ENCODE measurements at regions not wholly inside any gene's neighbourhood (a gene's known extent, or its start where the extent isn't known, plus 50 kb on each side); places are given as distances from the start of the nearest gene placed in this dataset.

- TF ChIP-seq, protein P1, sequence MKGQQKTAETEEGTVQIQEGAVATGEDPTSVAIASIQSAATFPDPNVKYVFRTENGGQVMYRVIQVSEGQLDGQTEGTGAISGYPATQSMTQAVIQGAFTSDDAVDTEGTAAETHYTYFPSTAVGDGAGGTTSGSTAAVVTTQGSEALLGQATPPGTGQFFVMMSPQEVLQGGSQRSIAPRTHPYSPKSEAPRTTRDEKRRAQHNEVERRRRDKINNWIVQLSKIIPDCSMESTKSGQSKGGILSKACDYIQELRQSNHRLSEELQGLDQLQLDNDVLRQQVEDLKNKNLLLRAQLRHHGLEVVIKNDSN (IDR thresholded peaks at IDR 0.05), result no peak
- TF ChIP-seq TEAD4 (IDR thresholded peaks at IDR 0.05) (no peak), ZBTB7A (IDR thresholded peaks at IDR 0.05; ENCODE audit: low read depth) (no peak)
- TF ChIP-seq, protein P2, sequence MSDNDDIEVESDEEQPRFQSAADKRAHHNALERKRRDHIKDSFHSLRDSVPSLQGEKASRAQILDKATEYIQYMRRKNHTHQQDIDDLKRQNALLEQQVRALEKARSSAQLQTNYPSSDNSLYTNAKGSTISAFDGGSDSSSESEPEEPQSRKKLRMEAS (IDR thresholded peaks at IDR 0.05), result no peak
These were observed 58.9 kb upstream of the TRABD2B start for GRCh38 chr1:48055876-48056764.

- TF ChIP-seq EP300 (IDR thresholded peaks at IDR 0.05; ENCODE audit: borderline replicate concordance) (no peak), EGR1 (IDR thresholded peaks at IDR 0.05) (no peak), RAD21 (IDR thresholded peaks at IDR 0.05; ENCODE audit: low read depth) (no peak), CREB1 (IDR thresholded peaks at IDR 0.05; ENCODE audit: low read depth) (no peak), NFIC (IDR thresholded peaks at IDR 0.05) (no peak), REST (IDR thresholded peaks at IDR 0.05; ENCODE audit: low read depth) (no peak)
- TF ChIP-seq, protein P2 (IDR thresholded peaks at IDR 0.05), result no peak
These were observed 57.0 kb upstream of the TRABD2B start for GRCh38 chr1:48054232-48054631.

GRCh38 chr1:48052923-48053291, 55.7 kb upstream of the TRABD2B start:
- TF ChIP-seq CREB1 (IDR thresholded peaks at IDR 0.05; ENCODE audit: low read depth) (no peak), EP300 (IDR thresholded peaks at IDR 0.05; ENCODE audit: borderline replicate concordance) (no peak), TCF12 (IDR thresholded peaks at IDR 0.05; ENCODE audit: low read depth) (no peak), TAF1 (IDR thresholded peaks at IDR 0.05; ENCODE audit: low read depth) (no peak), YY1 (IDR thresholded peaks at IDR 0.05; ENCODE audit: low read depth) (no peak), NFIC (IDR thresholded peaks at IDR 0.05) (no peak), EGR1 (IDR thresholded peaks at IDR 0.05) (no peak), RAD21 (IDR thresholded peaks at IDR 0.05; ENCODE audit: low read depth) (no peak), TEAD4 (IDR thresholded peaks at IDR 0.05) (no peak), ZBTB7A (IDR thresholded peaks at IDR 0.05; ENCODE audit: low read depth) (no peak), FOXM1 (IDR thresholded peaks at IDR 0.05; ENCODE audit: borderline replicate concordance, low read depth) (no peak), REST (IDR thresholded peaks at IDR 0.05; ENCODE audit: low read depth) (no peak), CEBPB (IDR thresholded peaks at IDR 0.05) (no peak)
- TF ChIP-seq, protein P2 (IDR thresholded peaks at IDR 0.05), result no peak
- TF ChIP-seq, protein P1 (IDR thresholded peaks at IDR 0.05), result no peak

GRCh38 chr1:48051466-48052126, 54.4 kb upstream of the TRABD2B start:
- TF ChIP-seq RAD21 (IDR thresholded peaks at IDR 0.05; ENCODE audit: low read depth), result no peak
- TF ChIP-seq, protein P1 (IDR thresholded peaks at IDR 0.05), result no peak
- no peak for TF ChIP-seq CEBPB (IDR thresholded peaks at IDR 0.05)
- TF ChIP-seq REST (IDR thresholded peaks at IDR 0.05; ENCODE audit: low read depth), result no peak
- TF ChIP-seq, protein P2 (IDR thresholded peaks at IDR 0.05), result no peak
- no peak for TF ChIP-seq TCF12 (IDR thresholded peaks at IDR 0.05; ENCODE audit: low read depth)
- no peak for TF ChIP-seq YY1 (IDR thresholded peaks at IDR 0.05; ENCODE audit: low read depth)
- no peak for TF ChIP-seq NFIC (IDR thresholded peaks at IDR 0.05)
- no peak for TF ChIP-seq ZBTB7A (IDR thresholded peaks at IDR 0.05; ENCODE audit: low read depth)
- TF ChIP-seq EP300 (IDR thresholded peaks at IDR 0.05; ENCODE audit: borderline replicate concordance), result no peak
